Right lung (tissue), 2 donors: ENCODE measurements at regions not wholly inside any gene's neighbourhood (a gene's known extent, or its start where the extent isn't known, plus 50 kb on each side); places are given as distances from the start of the nearest gene placed in this dataset.
"Not testable (repeated sequence)": the region's sequence is repeated elsewhere in the genome, so short reads cannot be mapped to it uniquely, and the experiment has no call there.

Experiments used
- DNase-seq, 2 donors: peaks; one replicate each; pipeline ENCODE4 v3.0.0-alpha.2; 2013

GRCh38 chr15:39025321-39025720 lies 460.7 kb upstream of the RASGRP1 start:
- DNase-seq, result no peak

- no peak for DNase-seq
These were observed 461.3 kb upstream of the RASGRP1 start for GRCh38 chr15:39025881-39026280.

GRCh38 chr15:39028069-39028468 lies 463.5 kb upstream of the RASGRP1 start:
- no peak for DNase-seq

GRCh38 chr15:39029741-39030140 lies 465.1 kb upstream of the RASGRP1 start:
- no peak for DNase-seq

GRCh38 chr15:39030291-39031070 lies 465.9 kb upstream of the RASGRP1 start:
- no peak for DNase-seq

GRCh38 chr15:39031596-39031995 lies 467.0 kb upstream of the RASGRP1 start:
- DNase-seq, result no peak

- no peak for DNase-seq
These were observed 470.2 kb upstream of the RASGRP1 start for GRCh38 chr15:39034816-39035215.

- not testable (repeated sequence) for DNase-seq
These were observed 473.0 kb upstream of the RASGRP1 start for GRCh38 chr15:39037611-39038010.

- no peak for DNase-seq
These were observed 476.2 kb upstream of the RASGRP1 start for GRCh38 chr15:39040861-39041260.

GRCh38 chr15:39041979-39042495 lies 477.4 kb upstream of the RASGRP1 start:
- DNase-seq, result no peak

- no peak for DNase-seq
These were observed 487.2 kb upstream of the RASGRP1 start for GRCh38 chr15:39051626-39052322.

- DNase-seq, result no peak
These were observed 487.7 kb upstream of the RASGRP1 start for GRCh38 chr15:39052323-39052705.

GRCh38 chr15:39053480-39053879 lies 488.9 kb upstream of the RASGRP1 start:
- DNase-seq, result no peak

GRCh38 chr15:39054128-39054732 lies 489.6 kb upstream of the RASGRP1 start:
- DNase-seq, result no peak

- DNase-seq, result no peak
These were observed 491.7 kb upstream of the RASGRP1 start for GRCh38 chr15:39056357-39056756.

- DNase-seq, result no peak
These were observed 493.9 kb upstream of the RASGRP1 start for GRCh38 chr15:39058351-39059131.

GRCh38 chr15:39059917-39060316 lies 495.3 kb upstream of the RASGRP1 start:
- no peak for DNase-seq

- DNase-seq, result no peak
These were observed 497.4 kb upstream of the RASGRP1 start for GRCh38 chr15:39061952-39062464.

- no peak for DNase-seq
These were observed 502.1 kb upstream of the RASGRP1 start for GRCh38 chr15:39066677-39067076.

GRCh38 chr15:39074341-39074985 lies 506.4 kb upstream of the THBS1 start:
- DNase-seq, result no peak

- no peak for DNase-seq
These were observed 505.6 kb upstream of the THBS1 start for GRCh38 chr15:39075311-39075710.
